IMR-90 (cell line): ENCODE measurements at regions not wholly inside any gene's neighbourhood (a gene's known extent, or its start where the extent isn't known, plus 50 kb on each side); places are given as distances from the start of the nearest gene placed in this dataset.

ENCODE experiments used
- BHLHE40 ChIP-seq: fragments of 150-350 bp; IDR thresholded peaks from 2 replicates; pipeline ENCODE4 v1.6.1; 2016; ENCODE audit warnings: mild to moderate bottlenecking, low read depth, low read length
- CEBPB ChIP-seq: IDR thresholded peaks from 2 replicates; pipeline ENCODE4 v1.6.1; 2012; ENCODE audit warnings: low read depth, low read length, improper control_type of control experiment
- CTCF ChIP-seq: conservative IDR thresholded peaks from 2 replicates; pipeline ENCODE4 v1.5.1; 2012; ENCODE audit warnings: mild to moderate bottlenecking, low read depth, low read length, improper control_type of control experiment
- ELK1 ChIP-seq: fragments of 150-350 bp; IDR thresholded peaks from 2 replicates; pipeline ENCODE4 v1.6.1; 2016; ENCODE audit warnings: low read depth, mild to moderate bottlenecking, low read length, moderate library complexity, borderline replicate concordance
- FOS ChIP-seq: fragments of 150-350 bp; IDR thresholded peaks from 2 replicates; pipeline ENCODE4 v1.6.1; 2016; ENCODE audit warnings: low read depth, low read length
- MAFK ChIP-seq: IDR thresholded peaks from 2 replicates; pipeline ENCODE4 v1.6.1; 2012; ENCODE audit warnings: low read depth, low read length, improper control_type of control experiment
- MAZ ChIP-seq: IDR thresholded peaks from 2 replicates; pipeline ENCODE4 v1.6.1; 2012; ENCODE audit warnings: low read depth, mild to moderate bottlenecking, low read length, improper control_type of control experiment, moderate library complexity, borderline replicate concordance
- MXI1 ChIP-seq: IDR thresholded peaks from 2 replicates; pipeline ENCODE4 v1.6.1; 2012; ENCODE audit warnings: low read depth, mild to moderate bottlenecking, low read length, moderate library complexity, borderline replicate concordance
- POLR2A ChIP-seq: IDR thresholded peaks from 2 replicates; pipeline ENCODE4 v1.6.1; 2012; ENCODE audit warnings: mild to moderate bottlenecking, low read depth, low read length
- RAD21 ChIP-seq: IDR thresholded peaks from 2 replicates; pipeline ENCODE4 v1.6.1; 2012; ENCODE audit warnings: low read length, improper control_type of control experiment
- RCOR1 ChIP-seq: IDR thresholded peaks from 2 replicates; pipeline ENCODE4 v1.6.1; 2012; ENCODE audit warnings: mild to moderate bottlenecking, low read length, improper control_type of control experiment; ENCODE audit not compliant: insufficient replicate concordance
- RFX5 ChIP-seq: IDR thresholded peaks from 2 replicates; pipeline ENCODE4 v1.8.0; 2012; ENCODE audit warnings: low read depth, mild to moderate bottlenecking, low read length, moderate library complexity
- SMC3 ChIP-seq: fragments of 150-350 bp; IDR thresholded peaks from 2 replicates; pipeline ENCODE4 v1.6.1; 2016; ENCODE audit warnings: low read depth, mild to moderate bottlenecking, antibody characterized with exemption, low read length, moderate library complexity
- USF2 ChIP-seq: fragments of 150-350 bp; IDR thresholded peaks from 2 replicates; pipeline ENCODE4 v1.6.1; 2017; ENCODE audit warnings: mild to moderate bottlenecking, antibody characterized with exemption, low read length, low read depth

GRCh38 chr3:6531153-6531552 lies 329.8 kb upstream of the GRM7 start:
- TF ChIP-seq BHLHE40, result no peak
- TF ChIP-seq POLR2A, result no peak
- TF ChIP-seq CTCF, result no peak
- TF ChIP-seq SMC3, result no peak
- TF ChIP-seq USF2, result no peak
- TF ChIP-seq RCOR1, result no peak
- no peak for TF ChIP-seq MXI1
- no peak for TF ChIP-seq CEBPB
- TF ChIP-seq MAZ, result no peak
- no peak for TF ChIP-seq RAD21
- TF ChIP-seq MAFK, result no peak
- no peak for TF ChIP-seq ELK1
- TF ChIP-seq RFX5, result no peak
- no peak for TF ChIP-seq FOS
